Esophagus muscularis mucosa (tissue), 4 donors: ENCODE measurements at regions not wholly inside any gene's neighbourhood (a gene's known extent, or its start where the extent isn't known, plus 50 kb on each side); places are given as distances from the start of the nearest gene placed in this dataset.

Experiments
- CTCF ChIP-seq, 3 experiments: fragments of 200-600 bp in 2 of 3; fragments of 450-650 bp in 1 of 3; sonication (generic) in 2 of 3; IDR thresholded peaks; one replicate each; pipeline ENCODE4 v1.5.1; 2017 to 2019; ENCODE audit warnings: antibody characterized with exemption in 3 of 3, mild to moderate bottlenecking in 2 of 3, moderate library complexity in 1 of 3
- EP300 ChIP-seq: sonication (generic); formaldehyde crosslinking; IDR thresholded peaks from one replicate; pipeline ENCODE4 v1.6.1; 2017; ENCODE audit warnings: antibody characterized with exemption
- POLR2A ChIP-seq: fragments of 450-650 bp; IDR thresholded peaks from one replicate; pipeline ENCODE4 v1.6.1; 2017; ENCODE audit warnings: antibody characterized with exemption, moderate library complexity, mild to moderate bottlenecking, low read depth

GRCh38 chr10:130371156-130371555 is 235.0 kb downstream of the GLRX3 start:
- TF ChIP-seq CTCF (IDR thresholded peaks at IDR 0.05), result no peak
- no peak for TF ChIP-seq POLR2A
- no peak for TF ChIP-seq EP300
